Bone marrow (tissue), 2 donors: ENCODE measurements at regions not wholly inside any gene's neighbourhood (a gene's known extent, or its start where the extent isn't known, plus 50 kb on each side); places are given as distances from the start of the nearest gene placed in this dataset.
"Not testable (repeated sequence)": the region's sequence is repeated elsewhere in the genome, so short reads cannot be mapped to it uniquely, and the experiment has no call there.

Experiments used
- DNase-seq, 2 donors: peaks; one replicate each; lab custom pipeline; 2025; lab: John Stamatoyannopoulos, UW

GRCh38 chr7:114083166-114084001 lies 164.6 kb upstream of the PPP1R3A start:
- DNase-seq: no peak

GRCh38 chr7:114082642-114083165 lies 163.9 kb upstream of the PPP1R3A start:
- DNase-seq: no peak

GRCh38 chr7:114081606-114082425 lies 163.0 kb upstream of the PPP1R3A start:
- DNase-seq: peak in 1 of 2 donors; percentile 28

GRCh38 chr7:114077158-114077524 lies 158.3 kb upstream of the PPP1R3A start:
- not testable (repeated sequence) for DNase-seq

- DNase-seq: not testable (repeated sequence)
Observed at GRCh38 chr7:114076392-114077157, 157.8 kb upstream of the PPP1R3A start.

GRCh38 chr7:114073701-114074100 lies 154.9 kb upstream of the PPP1R3A start:
- DNase-seq: no peak

GRCh38 chr7:114070246-114070645 lies 151.4 kb upstream of the PPP1R3A start:
- no peak for DNase-seq

DNA sequence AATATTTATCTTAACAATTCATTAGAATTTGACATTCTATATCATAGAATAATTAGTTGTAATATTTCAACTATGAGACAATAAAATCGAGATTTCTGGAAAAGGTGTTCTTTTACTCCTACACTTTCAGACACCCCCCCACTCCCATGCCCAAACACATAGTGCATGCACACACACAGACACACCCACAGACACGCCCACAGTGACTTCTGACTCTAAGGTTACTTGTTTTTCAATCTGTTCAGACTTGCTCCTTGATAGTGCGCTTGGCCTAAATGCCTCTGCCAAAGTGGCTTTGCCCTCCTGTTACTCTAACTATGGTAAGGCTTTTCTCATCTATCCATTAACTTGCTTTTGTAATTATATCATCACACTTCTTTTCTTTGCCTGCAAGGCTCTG lies 144.0 kb upstream of the PPP1R3A start:
- no peak for DNase-seq

DNA sequence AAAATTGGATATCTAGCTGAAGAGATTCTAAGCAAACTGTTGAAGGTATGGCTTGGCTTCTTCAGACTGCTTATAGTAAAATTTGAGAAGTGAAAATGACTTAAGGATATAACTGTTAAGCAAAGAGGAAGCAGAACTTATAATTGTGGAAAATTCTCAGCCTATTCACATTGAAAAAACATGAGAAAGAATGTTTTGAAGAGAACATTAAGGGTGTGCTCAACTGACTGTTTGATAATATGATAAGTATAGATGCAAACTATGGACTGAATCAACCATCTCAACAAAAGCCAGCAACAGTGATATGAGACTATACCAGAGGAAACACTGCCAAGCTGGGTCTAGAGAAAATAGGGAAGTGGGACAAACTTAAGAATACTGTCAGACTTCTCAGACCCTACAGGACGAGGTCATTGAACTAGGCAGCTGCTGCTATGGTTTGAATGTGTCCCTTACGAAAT lies 133.1 kb upstream of the PPP1R3A start:
- DNase-seq: peak in 1 of 2 donors; percentile 12

DNA sequence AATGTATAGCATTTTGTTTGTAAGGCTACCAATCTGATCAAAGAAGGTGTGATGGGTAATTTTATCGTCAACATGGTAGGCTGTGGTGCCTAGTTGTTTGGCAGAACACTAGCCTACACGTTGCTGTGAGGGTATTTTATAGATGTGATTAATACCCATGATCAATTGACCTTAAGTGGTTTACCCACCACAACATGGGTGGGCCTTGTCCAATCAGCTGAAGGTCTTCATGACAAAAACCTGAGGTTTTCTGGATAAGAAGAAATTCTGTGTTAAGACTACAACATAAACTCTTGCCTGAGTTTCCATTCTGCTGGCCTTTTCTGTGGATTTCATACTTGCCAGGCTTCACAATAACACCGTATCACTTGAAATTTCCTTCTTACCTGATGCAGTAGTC lies 131.8 kb upstream of the PPP1R3A start:
- no peak for DNase-seq

DNA sequence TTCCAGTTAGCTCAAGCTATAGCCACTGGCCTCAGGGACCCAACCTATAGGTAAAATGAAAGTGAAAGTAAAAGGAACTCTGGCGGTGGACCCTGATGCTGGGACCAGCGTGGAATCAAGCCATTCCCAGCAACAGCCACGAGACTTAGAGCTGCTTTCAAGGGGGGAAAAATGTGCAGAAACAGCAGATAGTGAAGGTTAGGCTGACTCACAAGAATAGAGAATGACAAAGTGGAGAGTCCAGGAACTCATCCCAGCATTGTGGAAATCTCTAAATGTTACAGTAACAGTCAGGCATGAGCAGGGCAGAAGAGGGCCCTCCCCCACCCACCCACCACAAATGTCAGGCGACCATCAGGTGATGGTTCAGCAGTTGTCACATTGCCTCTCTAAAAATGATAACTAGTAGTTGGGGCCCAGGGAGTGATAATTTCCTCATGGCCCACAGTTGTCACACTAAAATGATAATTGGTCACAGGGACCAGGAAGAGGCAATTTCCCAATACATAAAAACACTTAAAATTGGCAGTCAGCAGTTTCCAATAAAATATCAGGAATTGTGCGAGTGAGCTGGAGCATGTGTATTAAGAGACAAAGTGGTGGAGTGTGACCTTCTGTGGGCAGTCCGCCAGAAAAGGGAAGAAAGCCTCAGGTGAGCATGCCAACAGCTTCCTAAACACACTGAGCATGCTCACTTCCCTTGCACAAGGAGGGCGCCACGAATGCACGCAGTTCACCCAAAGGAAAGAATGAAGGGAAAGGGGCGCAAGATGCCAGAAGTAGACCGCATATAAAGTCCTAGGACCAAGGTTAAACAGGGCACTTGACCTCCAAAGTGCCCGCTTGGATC lies 129.8 kb upstream of the PPP1R3A start:
- no peak for DNase-seq

DNA sequence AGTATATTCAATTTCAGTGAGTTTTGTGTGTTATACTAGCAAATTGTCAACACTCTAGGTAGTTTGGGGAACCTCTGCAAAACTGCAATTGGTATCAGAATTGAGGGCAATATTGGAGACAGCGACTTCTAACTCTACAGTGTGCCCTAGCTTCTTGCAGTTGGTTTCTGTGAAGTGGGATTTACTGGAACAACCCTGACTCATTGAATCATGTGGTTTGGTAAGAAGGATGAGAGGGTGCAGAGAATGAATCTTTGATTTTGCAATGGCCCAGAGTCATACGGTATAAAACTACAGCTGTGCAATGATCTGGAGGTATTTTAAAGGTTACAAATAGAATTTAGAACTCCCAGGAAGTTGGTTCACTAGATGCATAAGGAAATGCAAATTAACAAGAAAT lies 129.1 kb upstream of the PPP1R3A start:
- no peak for DNase-seq

- DNase-seq: no peak
Observed at GRCh38 chr7:114033475-114033874, 114.7 kb upstream of the PPP1R3A start.

DNA sequence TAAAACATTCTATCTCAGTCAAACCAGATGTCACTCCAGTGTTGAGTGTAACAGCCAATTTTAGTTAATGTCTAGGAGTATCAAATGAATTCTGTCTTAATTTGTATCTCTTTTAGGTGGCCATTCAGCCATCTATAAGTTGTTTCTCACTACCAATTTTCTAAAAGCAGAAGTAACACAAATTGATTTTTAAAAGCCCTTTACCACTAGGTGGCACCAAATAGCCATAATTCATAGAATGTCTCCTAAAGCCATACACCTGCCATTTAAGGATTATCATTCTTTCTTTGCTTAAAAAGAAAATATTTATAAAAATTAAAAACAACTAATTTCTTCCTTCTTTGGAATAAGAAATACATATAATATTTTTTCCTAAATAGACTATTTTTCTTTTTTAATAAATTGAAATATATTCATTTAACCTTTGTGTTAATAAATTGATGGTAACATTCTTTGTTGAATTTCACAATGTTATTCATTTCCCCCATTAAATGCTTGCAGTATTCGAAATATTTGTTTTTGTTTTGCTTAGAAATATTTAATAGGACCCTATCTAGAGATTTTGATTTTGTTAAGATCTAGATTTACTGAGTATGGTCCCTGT lies 107.8 kb upstream of the PPP1R3A start:
- peak in 1 of 2 donors; percentile 37 for DNase-seq

DNA sequence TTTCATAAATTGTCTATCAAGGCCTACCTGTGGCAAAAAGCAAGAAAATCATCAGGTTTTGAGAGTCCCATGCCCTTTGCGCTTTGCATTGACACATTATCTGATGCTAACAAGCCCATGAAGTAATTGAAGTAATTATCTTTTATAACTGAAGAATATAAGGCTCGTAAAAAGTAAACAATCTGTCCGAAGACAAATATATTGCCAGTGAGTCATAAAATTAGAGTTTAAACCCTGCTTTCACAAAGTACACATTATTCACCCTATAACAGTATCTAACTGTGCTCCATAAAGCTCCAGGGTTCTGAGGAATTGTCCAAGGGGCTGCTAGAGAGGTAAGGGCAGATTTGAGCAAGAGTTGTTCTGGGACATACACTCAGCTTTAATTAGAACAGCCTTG lies 102.3 kb upstream of the PPP1R3A start:
- DNase-seq: no peak

DNA sequence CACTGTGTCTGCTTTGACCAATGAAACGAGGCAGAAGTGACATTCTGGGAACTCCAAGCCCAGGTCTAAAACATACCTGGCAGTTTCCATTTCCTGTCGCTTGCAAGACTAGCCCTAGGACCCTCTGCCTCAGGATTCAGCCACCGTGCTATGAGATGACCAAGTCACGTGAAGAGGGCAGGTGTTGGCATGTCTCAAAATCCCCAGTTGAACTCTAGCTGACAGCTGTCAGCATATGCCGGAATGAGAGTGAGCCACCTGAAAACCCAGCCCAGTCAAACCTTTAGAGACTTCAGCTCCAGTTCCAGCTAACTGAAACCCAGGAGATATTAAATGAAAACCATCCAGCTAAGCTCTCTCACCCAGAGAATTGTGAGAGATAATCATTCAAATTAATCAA lies 89.9 kb upstream of the PPP1R3A start:
- no peak for DNase-seq

DNA sequence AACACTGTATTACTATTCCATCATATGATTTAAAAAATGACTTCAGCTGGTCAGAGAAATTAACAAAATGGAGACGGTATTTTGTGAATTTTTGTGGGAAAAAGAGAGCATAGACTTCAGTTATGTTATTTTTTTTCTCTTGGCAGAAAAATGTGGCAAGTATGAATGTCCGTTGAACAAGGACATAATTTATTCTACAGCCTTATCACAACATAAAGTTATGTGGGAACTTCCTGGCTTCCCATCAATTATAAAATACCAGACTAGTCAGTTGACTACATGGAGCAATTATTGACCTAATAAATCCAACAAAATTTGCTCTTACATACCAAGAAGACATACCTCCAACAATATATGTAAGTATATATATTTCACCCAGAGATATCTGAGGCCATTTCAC lies 88.6 kb upstream of the PPP1R3A start:
- DNase-seq: no peak

DNA sequence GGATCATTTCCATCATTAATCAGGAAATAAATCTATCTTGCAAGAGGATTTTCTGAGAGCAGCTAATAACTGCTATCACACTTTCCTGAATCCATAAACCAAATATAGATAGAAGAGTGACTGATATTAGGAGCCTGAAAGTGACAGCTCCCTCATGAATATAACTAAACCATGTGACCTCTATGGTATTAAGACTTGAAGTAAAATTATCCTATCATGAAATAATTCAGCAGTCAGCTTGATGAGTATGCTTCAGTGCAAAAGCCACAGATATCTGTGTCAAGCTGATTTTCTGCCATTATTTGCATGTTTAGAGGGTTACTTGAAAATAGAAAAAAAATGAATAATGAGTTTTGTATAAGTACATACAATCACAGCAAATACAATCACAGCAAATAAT lies 80.1 kb upstream of the PPP1R3A start:
- DNase-seq: no peak

GRCh38 chr7:113996405-113996804 lies 77.6 kb upstream of the PPP1R3A start:
- no peak for DNase-seq

- no peak for DNase-seq
Observed at GRCh38 chr7:113986216-113986615, 67.4 kb upstream of the PPP1R3A start.

- no peak for DNase-seq
Observed at GRCh38 chr7:113976508-113976907, 57.7 kb upstream of the PPP1R3A start.
